HEK293 (cell line): ENCODE measurements at regions not wholly inside any gene's neighbourhood (a gene's known extent, or its start where the extent isn't known, plus 50 kb on each side); places are given as distances from the start of the nearest gene placed in this dataset.

Experiments
- CTCF ChIA-PET: fragments of 350-600 bp; formaldehyde crosslinking; extraction: SDS; loops from one replicate; lab custom pipeline; 2021; ENCODE audit warnings: antibody characterized with exemption; lab: Yijun Ruan, JAX
- POLR2A ChIA-PET: fragments of 300-600 bp; formaldehyde crosslinking; extraction: SDS; loops from one replicate; lab custom pipeline; 2020; ENCODE audit warnings: antibody characterized with exemption, inconsistent platforms; lab: Yijun Ruan, JAX
- H3K27ac ChIP-seq: fragments of 200-500 bp; sonication (Bioruptor generic); 2 replicates; pipeline ENCODE4 v1.5.1; 2014; ENCODE audit warnings: low read depth, low read length, control low read depth, inconsistent platforms; ENCODE audit errors: extremely low read depth
- H3K36me3 ChIP-seq, 2 experiments: fragments of 200-500 bp in 1 of 2; sonication (Bioruptor generic) in 1 of 2; 1 replicate in 1 of 2; 2 replicates in 1 of 2; pipeline ENCODE4 v1.5.1; 2014 to 2017; ENCODE audit warnings: inconsistent platforms in 2 of 2, low read length in 2 of 2; ENCODE audit not compliant: control insufficient read depth in 2 of 2, insufficient read depth in 1 of 2
- H3K4me1 ChIP-seq: fragments of 200-500 bp; sonication (Bioruptor generic); 2 replicates; pipeline ENCODE4 v1.5.1; 2014; ENCODE audit warnings: mild to moderate bottlenecking, low read length, inconsistent platforms; ENCODE audit not compliant: control insufficient read depth, insufficient read depth
- H3K4me3 ChIP-seq: 2 replicates; pipeline ENCODE4 v1.5.1; 2011; ENCODE audit warnings: low read depth, mild to moderate bottlenecking, control low read depth, low read length, moderate library complexity
- H3K9me3 ChIP-seq: fragments of 200-500 bp; sonication (Bioruptor generic); 2 replicates; pipeline ENCODE4 v1.5.1; 2014; ENCODE audit warnings: low read depth, low read length, inconsistent platforms; ENCODE audit not compliant: control insufficient read depth, insufficient read depth
- CTCF ChIP-seq: fragments of 450-650 bp; formaldehyde crosslinking; IDR thresholded peaks from 2 replicates; pipeline ENCODE4 v1.5.1; 2016; ENCODE audit warnings: missing biosample characterization, missing genetic modification characterization
- FEZF1 ChIP-seq: fragments of 450-650 bp; formaldehyde crosslinking; IDR thresholded peaks from 2 replicates; pipeline ENCODE4 v1.5.1; 2016; ENCODE audit warnings: missing biosample characterization, missing genetic modification characterization
- HOXC10 ChIP-seq: sonication (generic); formaldehyde crosslinking; IDR thresholded peaks from 2 replicates; pipeline ENCODE4 v1.8.1; 2023; ENCODE audit warnings: mild to moderate bottlenecking, missing genetic modification reagents
- HOXD13 ChIP-seq: sonication (generic); formaldehyde crosslinking; IDR thresholded peaks from 2 replicates; pipeline ENCODE4 v1.8.0; 2022; ENCODE audit warnings: missing genetic modification reagents, borderline replicate concordance
- KLF8 ChIP-seq: fragments of 450-650 bp; formaldehyde crosslinking; IDR thresholded peaks from 2 replicates; pipeline ENCODE4 v1.5.1; 2016; ENCODE audit warnings: missing biosample characterization, missing genetic modification characterization
- TCF7L2 ChIP-seq: IDR thresholded peaks from 2 replicates; pipeline ENCODE4 v1.6.1; 2011; ENCODE audit warnings: low read depth, mild to moderate bottlenecking, inconsistent platforms, low read length, moderate library complexity, borderline replicate concordance
- ZBTB17 ChIP-seq: fragments of 450-650 bp; formaldehyde crosslinking; IDR thresholded peaks from 2 replicates; pipeline ENCODE4 v1.5.1; 2016; ENCODE audit warnings: missing biosample characterization, missing genetic modification characterization
- ZFP41 ChIP-seq: fragments of 450-650 bp; formaldehyde crosslinking; IDR thresholded peaks from 2 replicates; pipeline ENCODE4 v1.5.1; 2016; ENCODE audit warnings: missing biosample characterization, missing genetic modification characterization, borderline replicate concordance
- ZNF112 ChIP-seq: fragments of 450-650 bp; formaldehyde crosslinking; IDR thresholded peaks from 2 replicates; pipeline ENCODE4 v1.5.0; 2017; ENCODE audit warnings: missing biosample characterization, missing genetic modification characterization
- ZNF221 ChIP-seq: fragments of 450-650 bp; formaldehyde crosslinking; IDR thresholded peaks from 2 replicates; pipeline ENCODE4 v1.5.1; 2017; ENCODE audit warnings: missing biosample characterization, missing genetic modification characterization, borderline replicate concordance
- ZNF280D ChIP-seq: fragments of 450-650 bp; formaldehyde crosslinking; IDR thresholded peaks from 2 replicates; pipeline ENCODE4 v1.5.1; 2016; ENCODE audit warnings: missing biosample characterization, missing genetic modification characterization
- ZNF324 ChIP-seq: fragments of 450-650 bp; formaldehyde crosslinking; IDR thresholded peaks from 2 replicates; pipeline ENCODE4 v1.5.1; 2016; ENCODE audit warnings: missing biosample characterization, missing genetic modification characterization
- ZNF366 ChIP-seq: fragments of 450-650 bp; formaldehyde crosslinking; conservative IDR thresholded peaks from 2 replicates; pipeline ENCODE4 v1.5.1; 2016; ENCODE audit warnings: missing biosample characterization, missing genetic modification characterization
- ZNF37A ChIP-seq: fragments of 450-650 bp; IDR thresholded peaks from 2 replicates; pipeline ENCODE4 v1.5.1; 2018; ENCODE audit warnings: missing biosample characterization, missing genetic modification characterization
- ZNF488 ChIP-seq: fragments of 450-650 bp; formaldehyde crosslinking; IDR thresholded peaks from 2 replicates; pipeline ENCODE4 v1.5.1; 2016; ENCODE audit warnings: missing biosample characterization, missing genetic modification characterization
- ZNF513 ChIP-seq: fragments of 450-650 bp; IDR thresholded peaks from 2 replicates; pipeline ENCODE4 v1.5.1; 2018; ENCODE audit warnings: missing biosample characterization, missing genetic modification characterization
- ZNF529 ChIP-seq: fragments of 450-650 bp; formaldehyde crosslinking; IDR thresholded peaks from 2 replicates; pipeline ENCODE4 v1.5.1; 2017; ENCODE audit warnings: missing genetic modification characterization, missing biosample characterization; ENCODE audit not compliant: insufficient replicate concordance
- ZNF571 ChIP-seq: fragments of 450-650 bp; formaldehyde crosslinking; IDR thresholded peaks from 2 replicates; pipeline ENCODE4 v1.5.0; 2017; ENCODE audit warnings: missing biosample characterization, missing genetic modification characterization
- ZNF626 ChIP-seq: fragments of 450-650 bp; sonication (Bioruptor Pico); formaldehyde crosslinking; IDR thresholded peaks from 2 replicates; pipeline ENCODE4 v1.5.1; 2018; ENCODE audit warnings: missing biosample characterization, missing genetic modification characterization, inconsistent platforms
- ZNF645 ChIP-seq: fragments of 450-650 bp; formaldehyde crosslinking; IDR thresholded peaks from 2 replicates; pipeline ENCODE4; 2016; ENCODE audit warnings: missing biosample characterization, missing genetic modification characterization
- ZNF654 ChIP-seq: fragments of 450-650 bp; formaldehyde crosslinking; IDR thresholded peaks from 2 replicates; pipeline ENCODE4 v1.5.1; 2016; ENCODE audit warnings: low read depth, missing biosample characterization, missing genetic modification characterization
- ZSCAN30 ChIP-seq: fragments of 450-650 bp; IDR thresholded peaks from 2 replicates; pipeline ENCODE4 v1.5.1; 2018; ENCODE audit warnings: missing biosample characterization, mild to moderate bottlenecking, missing genetic modification characterization, moderate library complexity

GRCh38 chr7:80060218-80060806 lies 74.3 kb upstream of the GNAI1 start:
- H3K4me3 ChIP-seq = no peak overlapping the region
- POLR2A ChIA-PET = interaction anchor here (1.1 kb wide), 1 partner anchor 74 kb away, joined by 3 read pairs; no protein-coding TSS in a partner anchor
- H3K9me3 ChIP-seq = no peaks in the 10 kb centered on the region
- no peaks in the 10 kb centered on the region for H3K4me1 ChIP-seq
- CTCF ChIA-PET = interaction anchor here (0.5 to 2.5 kb wide), 16 partner anchors 10 to 1675 kb away, joined by 3 to 11 read pairs (median 3); no protein-coding TSS in a partner anchor
- TF ChIP-seq ZNF366 (tag by site-specific recombination) (no peak), ZNF37A (tag by site-specific recombination) (no peak), ZNF654 (tag by site-specific recombination) (peak; percentile 56)
- H3K36me3 ChIP-seq = no peaks in the 10 kb centered on the region
- H3K27ac ChIP-seq = no peak overlapping the region

GRCh38 chr7:80057488-80057887 lies 77.1 kb upstream of the GNAI1 start:
- ChIA-PET CTCF (interaction anchor here (0.5 to 1.9 kb wide), 2 partner anchors 10 to 12 kb away, joined by 5 to 8 read pairs; no protein-coding TSS in a partner anchor), POLR2A (no interaction called here)

GRCh38 chr7:80054356-80054755 lies 80.3 kb upstream of the GNAI1 start:
- Histone ChIP-seq H3K4me1 (0 out of 2 replicates have a peak, but pooled peaks cover 2% of the 10 kb centered on the region), H3K9me3 (no peaks in the 10 kb centered on the region), H3K4me3 (no peak overlapping the region), H3K36me3 (no peaks in the 10 kb centered on the region), H3K27ac (no peak overlapping the region)
- ChIA-PET CTCF (interaction anchor here (0.7 to 1.0 kb wide), 2 partner anchors 627 to 1420 kb away, joined by 3 to 4 read pairs; no protein-coding TSS in a partner anchor), POLR2A (no interaction called here)
- TF ChIP-seq HOXC10 (CRISPR knock-in tag) (no peak), ZBTB17 (tag by site-specific recombination) (no peak), HOXD13 (CRISPR knock-in tag) (no peak), ZNF645 (tag by site-specific recombination) (no peak), KLF8 (no peak), ZFP41 (tag by site-specific recombination) (no peak), ZNF221 (tag by site-specific recombination) (no peak), ZNF280D (no peak), ZNF488 (tag by site-specific recombination) (no peak), ZSCAN30 (no peak), ZNF324 (tag by site-specific recombination) (no peak), CTCF (tag by site-specific recombination) (no peak), FEZF1 (no peak), ZNF626 (tag by site-specific recombination) (no peak), ZNF112 (tag by site-specific recombination) (no peak), ZNF529 (no peak), ZNF513 (tag by site-specific recombination) (no peak)

More at GRCh38 chr7:80057488-80057887, 77.1 kb upstream of the GNAI1 start:
- H3K27ac ChIP-seq = no peak overlapping the region
- no peaks in the 10 kb centered on the region for H3K36me3 ChIP-seq
- H3K4me3 ChIP-seq = no peak overlapping the region
- H3K4me1 ChIP-seq = 0 out of 2 replicates have a peak, but pooled peaks cover 2% of the 10 kb centered on the region
- no peak for TF ChIP-seq ZNF571 (tag by site-specific recombination)
- no peak for TF ChIP-seq TCF7L2
- no peak for TF ChIP-seq HOXD13 (CRISPR knock-in tag)
- H3K9me3 ChIP-seq = no peaks in the 10 kb centered on the region
